ENCODE measurements at regions not wholly inside any gene's neighbourhood (a gene's known extent, or its start where the extent isn't known, plus 50 kb on each side); places are given as distances from the start of the nearest gene placed in this dataset.

DNA sequence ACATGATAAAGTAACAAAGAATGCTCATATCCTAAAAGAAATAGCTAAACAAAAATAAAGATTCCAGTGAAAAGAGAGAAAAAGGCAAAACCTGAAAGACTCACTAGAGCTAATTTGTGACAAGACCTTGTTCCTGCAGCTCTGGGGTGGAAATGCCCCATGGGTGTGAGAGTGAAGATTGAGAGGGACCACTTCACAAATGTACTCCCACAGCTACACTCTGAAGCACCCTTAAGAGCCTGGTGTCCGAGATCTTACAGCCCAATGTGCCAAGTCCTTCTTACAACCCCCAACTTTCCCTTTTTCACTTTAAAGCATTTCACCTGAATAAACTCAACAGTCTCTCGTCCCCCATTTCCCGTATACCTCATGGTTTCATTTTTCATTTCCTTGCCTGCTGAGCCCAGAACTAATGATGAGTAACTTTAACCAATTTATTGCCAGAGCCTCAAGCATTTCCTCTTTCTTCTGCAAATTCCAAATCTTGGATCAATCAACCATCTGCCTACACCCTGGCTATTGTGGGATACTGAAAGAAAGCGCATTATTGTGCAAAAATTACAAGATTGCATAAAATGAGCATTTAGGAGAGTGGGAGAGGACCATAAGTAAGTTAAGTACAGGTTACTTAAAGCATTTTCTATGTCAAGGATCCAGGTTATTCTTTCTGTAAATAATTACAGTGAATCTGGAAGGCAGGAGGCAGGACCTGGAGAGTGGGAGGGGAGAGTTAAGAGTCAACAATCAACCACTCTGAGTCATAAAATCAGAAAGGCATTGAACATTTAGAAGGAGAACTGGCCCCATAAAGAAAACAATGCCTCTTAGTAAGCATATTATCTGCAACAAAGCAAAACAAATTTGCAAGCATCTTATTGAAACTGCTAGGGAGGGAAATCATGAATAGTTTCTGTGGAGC is 804.4 kb upstream of the CELF4 start:
- Histone ChIP-seq H3K36me3 (ENCODE audit: control insufficient read depth in 2 of 4, insufficient read depth in 4 of 4, low read length in 3 of 4) (no peaks in the 10 kb centered on the region), H3K27me3 (replicated peaks in 1 of 4; ENCODE audit: control insufficient read depth in 3 of 4, extremely low read depth in 1 of 4, insufficient read depth in 3 of 4, low read length in 3 of 4) (no peaks in the 10 kb centered on the region), H3K23me2 (ENCODE audit: low read depth, low read length) (no peaks in the 10 kb centered on the region), H3K4me1 (replicated peaks in 1 of 4; ENCODE audit: control insufficient read depth in 3 of 4, insufficient read depth in 4 of 4, low read length in 3 of 4) (no peaks in the 10 kb centered on the region; a peak in 1 of 7 replicates), H4K5ac (ENCODE audit: insufficient read length, low read depth, low read length) (no peak overlapping the region), H3K27ac (ENCODE audit: low read depth, low read length) (no peak overlapping the region), H3K79me1 (ENCODE audit: low read depth, low read length) (no peaks in the 10 kb centered on the region), H2BK12ac (ENCODE audit: low read depth, low read length) (no peak overlapping the region), H3K4me2 (ENCODE audit: insufficient read depth in 1 of 2, low read depth in 2 of 2, low read length in 2 of 2) (no peak overlapping the region), H2BK15ac (ENCODE audit: low read length) (no peak overlapping the region), H4K20me1 (replicated peaks in 1 of 2; ENCODE audit: control insufficient read depth in 1 of 2, insufficient read depth in 2 of 2, low read length in 2 of 2) (no peaks in the 10 kb centered on the region), H2BK20ac (ENCODE audit: low read length) (no peak overlapping the region), H3K14ac (ENCODE audit: insufficient read length) (no peak overlapping the region), H3K56ac (replicated peaks; ENCODE audit: insufficient read length, low read depth, low read length) (no peak overlapping the region), H3K79me2 (ENCODE audit: control insufficient read depth in 1 of 2, insufficient read depth in 2 of 2, low read length in 2 of 2) (no peaks in the 10 kb centered on the region), H2AK5ac (ENCODE audit: low read depth, low read length) (no peak overlapping the region), H4K8ac (ENCODE audit: extremely low read depth, insufficient read depth, low read length) (no peak overlapping the region), H2BK120ac (replicated peaks; ENCODE audit: low read depth, low read length) (no peak overlapping the region), H3K4me3 (ENCODE audit: extremely low read depth in 1 of 4, insufficient read depth in 2 of 4, low read depth in 3 of 4, low read length in 4 of 4) (no peak overlapping the region), H3K23ac (ENCODE audit: insufficient read length) (no peak overlapping the region), H3K18ac (ENCODE audit: extremely low read depth, low read length) (no peak overlapping the region), H2AFZ (ENCODE audit: low read length) (no peak overlapping the region), H4K91ac (replicated peaks; ENCODE audit: insufficient read length, low read length) (no peak overlapping the region), H3K4ac (replicated peaks; ENCODE audit: insufficient read length, low read depth, low read length) (no peak overlapping the region), H3K9ac (replicated peaks in 1 of 4; ENCODE audit: extremely low read depth in 1 of 4, low read depth in 3 of 4, low read length in 3 of 4) (no peak overlapping the region), H3K9me3 (ENCODE audit: insufficient read depth in 2 of 2, low read depth in 1 of 2, low read length in 1 of 2) (no peaks in the 10 kb centered on the region), H2BK5ac (ENCODE audit: low read depth, low read length) (no peak overlapping the region)
- WGBS, 2 experiments (ENCODE audit: extremely low coverage in 1 of 2, insufficient coverage in 1 of 2, insufficient read length in 1 of 2, insufficient replicate concordance in 2 of 2, low coverage in 1 of 2, low lambda C conversion rate in 2 of 2, missing lambda C conversion rate in 1 of 2) = 83% methylated on average over 4 of the region's 4 CpGs; no CpG with 5 or more reads in 1 of the 2 experiments
- POLR2A ChIA-PET (ENCODE audit: partially characterized antibody) = no interaction called here
- DNase-seq (ENCODE audit: low read depth in 1 of 2, low spot score in 2 of 2) = no peak
- no peak for FAIRE-seq
- CTCF ChIA-PET (ENCODE audit: partially characterized antibody) = no interaction called here
- TF ChIP-seq GTF2F1 (IDR thresholded peaks at IDR 0.05; ENCODE audit: borderline replicate concordance, low read depth, low read length) = no peak
- no peak for TF ChIP-seq CBX5 (IDR thresholded peaks at IDR 0.05; ENCODE audit: low read depth, low read length)
- no peak for TF ChIP-seq EGR1 (IDR thresholded peaks at IDR 0.05; ENCODE audit: borderline replicate concordance, low read depth, low read length)
- TF ChIP-seq RBBP5 (IDR thresholded peaks at IDR 0.05; ENCODE audit: borderline replicate concordance, low read depth, low read length) = no peak
- TF ChIP-seq, protein P1, sequence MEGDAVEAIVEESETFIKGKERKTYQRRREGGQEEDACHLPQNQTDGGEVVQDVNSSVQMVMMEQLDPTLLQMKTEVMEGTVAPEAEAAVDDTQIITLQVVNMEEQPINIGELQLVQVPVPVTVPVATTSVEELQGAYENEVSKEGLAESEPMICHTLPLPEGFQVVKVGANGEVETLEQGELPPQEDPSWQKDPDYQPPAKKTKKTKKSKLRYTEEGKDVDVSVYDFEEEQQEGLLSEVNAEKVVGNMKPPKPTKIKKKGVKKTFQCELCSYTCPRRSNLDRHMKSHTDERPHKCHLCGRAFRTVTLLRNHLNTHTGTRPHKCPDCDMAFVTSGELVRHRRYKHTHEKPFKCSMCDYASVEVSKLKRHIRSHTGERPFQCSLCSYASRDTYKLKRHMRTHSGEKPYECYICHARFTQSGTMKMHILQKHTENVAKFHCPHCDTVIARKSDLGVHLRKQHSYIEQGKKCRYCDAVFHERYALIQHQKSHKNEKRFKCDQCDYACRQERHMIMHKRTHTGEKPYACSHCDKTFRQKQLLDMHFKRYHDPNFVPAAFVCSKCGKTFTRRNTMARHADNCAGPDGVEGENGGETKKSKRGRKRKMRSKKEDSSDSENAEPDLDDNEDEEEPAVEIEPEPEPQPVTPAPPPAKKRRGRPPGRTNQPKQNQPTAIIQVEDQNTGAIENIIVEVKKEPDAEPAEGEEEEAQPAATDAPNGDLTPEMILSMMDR (IDR thresholded peaks at IDR 0.05; ENCODE audit: control extremely low read depth in 1 of 3, insufficient read depth in 1 of 3, low read depth in 1 of 3, low read length in 3 of 3) = no peak
- no peak for TF ChIP-seq HDAC6 (IDR thresholded peaks at IDR 0.05; ENCODE audit: low read depth, low read length)
- TF ChIP-seq SIX5 (IDR thresholded peaks at IDR 0.05; ENCODE audit: low read depth, low read length) = no peak
- TF ChIP-seq SIN3A (conservative IDR thresholded peaks at IDR 0.05 in 1 of 2, IDR thresholded peaks at IDR 0.05 in 1 of 2; ENCODE audit: low read depth in 1 of 2, low read length in 2 of 2) = no peak
- no peak for TF ChIP-seq NANOG (IDR thresholded peaks at IDR 0.05; ENCODE audit: insufficient read depth, low read depth, low read length, poor library complexity, severe bottlenecking)
- no peak for TF ChIP-seq FOSL1 (IDR thresholded peaks at IDR 0.05; ENCODE audit: insufficient read depth, low read depth, low read length)

Measured in H1 (cell line).